HCT116 (cell line): ENCODE measurements at regions not wholly inside any gene's neighbourhood (a gene's known extent, or its start where the extent isn't known, plus 50 kb on each side); places are given as distances from the start of the nearest gene placed in this dataset.

Experiments used
- ATAC-seq: fragments of 200-7000 bp; cut with Tn5 transposase; 2 replicates; pipeline ENCODE4 v1.9.1; 2020; ENCODE audit warnings: mild to moderate bottlenecking, moderate library complexity
- BruUV-seq: library from RNA; stranded (reverse); fragments of 400-500 nt; replicated peaks from 2 replicates; lab custom pipeline; 2021; lab: Mats Ljungman, UMichigan
- CTCF ChIA-PET: fragments of 300-600 bp; sonication (Branson Sonifier 250); formaldehyde crosslinking; loops from one replicate; lab custom pipeline; 2021; ENCODE audit warnings: antibody characterized with exemption; lab: Charles Lee
- POLR2A ChIA-PET: fragments of 300-600, 350-600 bp; sonication (Branson Sonifier 250); formaldehyde crosslinking; loops from one replicate; lab custom pipeline; 2021; ENCODE audit warnings: antibody characterized with exemption; lab: Charles Lee
- RAD21 ChIA-PET, 2 experiments: fragments of 300-600 bp; sonication (Branson Sonifier 250); formaldehyde crosslinking; loops; one replicate each; lab custom pipeline; 2023; ENCODE audit warnings: low total read pairs in 2 of 2; ENCODE audit not compliant: uncharacterized antibody in 2 of 2, unreplicated experiment in 2 of 2, low non-redundant PET in 1 of 2; lab: Charles Lee
- DNase-seq: peaks from one replicate; pipeline ENCODE4 v3.0.0-alpha.2; 2010; ENCODE audit warnings: low read depth, low spot score
- H2AFZ ChIP-seq: fragments of 200-600 bp; shearing (Covaris generic), sonication (generic); 2 replicates; pipeline ENCODE4 v1.6.1; 2017; ENCODE audit warnings: low read depth, mixed run types, mixed read lengths, antibody characterized with exemption, low read length; ENCODE audit not compliant: poor library complexity, severe bottlenecking
- H3K27ac ChIP-seq: 2 replicates; pipeline ENCODE4 v1.5.1; 2012; ENCODE audit warnings: low read depth, low read length
- H3K27me3 ChIP-seq: fragments of 200-600 bp; sonication (generic); 2 replicates; pipeline ENCODE4 v1.6.1; 2016; ENCODE audit warnings: mixed run types, low read length, mixed read lengths; ENCODE audit not compliant: insufficient read depth
- H3K36me3 ChIP-seq, 2 experiments: fragments of 200-500 bp in 1 of 2; fragments of 200-600 bp in 1 of 2; sonication (Bioruptor generic) in 1 of 2; sonication (generic) in 1 of 2; 2 replicates each; pipeline versions ENCODE4 v1.5.1 to v1.6.1; 2014 to 2016; ENCODE audit warnings: low read length in 2 of 2, inconsistent platforms in 1 of 2, mixed read lengths in 1 of 2, mixed run types in 1 of 2; ENCODE audit not compliant: insufficient read depth in 2 of 2, control insufficient read depth in 1 of 2
- H3K4me1 ChIP-seq, 2 experiments: fragments of 200-600 bp in 1 of 2; sonication (generic) in 1 of 2; 2 replicates each; pipeline versions ENCODE4 v1.5.1 to v1.6.1; 2012 to 2017; ENCODE audit warnings: low read length in 2 of 2, inconsistent platforms in 1 of 2, mild to moderate bottlenecking in 1 of 2, mixed read lengths in 1 of 2, mixed run types in 1 of 2, moderate library complexity in 1 of 2; ENCODE audit not compliant: insufficient read depth in 2 of 2, control insufficient read depth in 1 of 2
- H3K4me2 ChIP-seq: fragments of 200-600 bp; sonication (generic); 2 replicates; pipeline ENCODE4 v1.6.1; 2017; ENCODE audit warnings: mixed run types, low read length, mixed read lengths
- H3K4me3 ChIP-seq, 2 experiments: fragments of 200-600 bp in 1 of 2; sonication (generic) in 1 of 2; replicated peaks in 1 of 2; 2 replicates each; pipeline ENCODE4 v1.5.1; 2011 to 2016; ENCODE audit warnings: low read length in 2 of 2, control low read depth in 1 of 2, low read depth in 1 of 2, mild to moderate bottlenecking in 1 of 2, mixed read lengths in 1 of 2, mixed run types in 1 of 2
- H3K79me2 ChIP-seq: fragments of 200-600 bp; sonication (generic); 2 replicates; pipeline ENCODE4 v1.6.1; 2017; ENCODE audit warnings: mild to moderate bottlenecking, mixed run types, low read length, moderate library complexity, mixed read lengths; ENCODE audit not compliant: insufficient read depth
- H3K9ac ChIP-seq: fragments of 200-600 bp; sonication (generic); 2 replicates; pipeline ENCODE4 v1.6.1; 2016; ENCODE audit warnings: low read length, mixed read lengths
- H3K9me2 ChIP-seq: fragments of 200-600 bp; sonication (generic), shearing (Covaris generic); 2 replicates; pipeline ENCODE4 v1.6.1; 2017; ENCODE audit warnings: mixed run types, mild to moderate bottlenecking, moderate library complexity; ENCODE audit not compliant: insufficient read depth
- H3K9me3 ChIP-seq, 2 experiments: fragments of 200-500 bp in 1 of 2; fragments of 200-600 bp in 1 of 2; sonication (Bioruptor generic) in 1 of 2; sonication (generic) in 1 of 2; 2 replicates each; pipeline ENCODE4 v1.6.1; 2014 to 2017; ENCODE audit warnings: low read length in 2 of 2, mixed read lengths in 2 of 2, inconsistent platforms in 1 of 2, low read depth in 1 of 2, mild to moderate bottlenecking in 1 of 2, mixed run types in 1 of 2, moderate library complexity in 1 of 2; ENCODE audit not compliant: control insufficient read depth in 1 of 2, insufficient read depth in 1 of 2
- H4K20me1 ChIP-seq: fragments of 200-600 bp; sonication (generic), shearing (Covaris generic); 2 replicates; pipeline ENCODE4 v1.6.1; 2017; ENCODE audit warnings: mixed run types, mild to moderate bottlenecking, moderate library complexity; ENCODE audit not compliant: insufficient read depth
- CBX3 ChIP-seq: IDR thresholded peaks from 2 replicates; pipeline ENCODE4 v1.6.1; 2012; ENCODE audit warnings: low read depth
- CTCF ChIP-seq, 3 experiments: fragments of 200-600 bp in 1 of 3; sonication (generic) in 1 of 3; IDR thresholded peaks in 2 of 3; conservative IDR thresholded peaks in 1 of 3; 2 replicates each; pipeline ENCODE4 v1.5.1; 2012 to 2017; ENCODE audit warnings: low read depth in 2 of 3, low read length in 2 of 3, antibody characterized with exemption in 1 of 3, borderline replicate concordance in 1 of 3, control low read depth in 1 of 3, mild to moderate bottlenecking in 1 of 3, mixed read lengths in 1 of 3, mixed run types in 1 of 3, moderate library complexity in 1 of 3; ENCODE audit not compliant: insufficient read depth in 1 of 3
- EGR1 ChIP-seq: IDR thresholded peaks from 2 replicates; pipeline ENCODE4 v1.6.1; 2012; ENCODE audit warnings: low read depth
- JUND ChIP-seq: IDR thresholded peaks from 2 replicates; pipeline ENCODE4 v1.6.1; 2012
- POLR2A ChIP-seq: IDR thresholded peaks from 2 replicates; pipeline ENCODE4 v1.7.0; 2011; ENCODE audit warnings: borderline replicate concordance; ENCODE audit not compliant: insufficient read depth, insufficient read length; ENCODE audit errors: extremely low read depth
- POLR2AphosphoS5 ChIP-seq: IDR thresholded peaks from 2 replicates; pipeline ENCODE4 v1.6.1; 2011; ENCODE audit warnings: mild to moderate bottlenecking, low read depth, low read length, moderate library complexity
- RAD21 ChIP-seq: IDR thresholded peaks from 2 replicates; pipeline ENCODE4 v1.6.1; 2012; ENCODE audit warnings: low read depth, mild to moderate bottlenecking
- REST ChIP-seq: IDR thresholded peaks from 2 replicates; pipeline ENCODE4 v1.6.1; 2012; ENCODE audit warnings: low read depth
- SP1 ChIP-seq: IDR thresholded peaks from 2 replicates; pipeline ENCODE4 v1.6.1; 2012; ENCODE audit warnings: low read depth
- SRF ChIP-seq: IDR thresholded peaks from 2 replicates; pipeline ENCODE4 v1.6.1; 2012; ENCODE audit warnings: low read depth
- TCF7L2 ChIP-seq: IDR thresholded peaks from 2 replicates; pipeline ENCODE4 v1.7.0; 2011; ENCODE audit warnings: borderline replicate concordance, inconsistent platforms; ENCODE audit not compliant: insufficient read depth, insufficient read length; ENCODE audit errors: extremely low read depth
- ZFX ChIP-seq: fragments of 450-650 bp; IDR thresholded peaks from 2 replicates; pipeline ENCODE4 v1.6.1; 2017
- intact Hi-C: fragments of 100-400 bp; cut with micrococcal nuclease; formaldehyde crosslinking; loops from 2 replicates; pipeline ENCODE4 v1.10.0; 2022
- TF ChIP-seq, protein P1 (sequence below): IDR thresholded peaks from 2 replicates; pipeline ENCODE4 v1.6.1; 2012
- TF ChIP-seq, protein P2 (sequence below): IDR thresholded peaks from 2 replicates; pipeline ENCODE4 v1.6.1; 2011; ENCODE audit warnings: mild to moderate bottlenecking, low read length, moderate library complexity; ENCODE audit not compliant: insufficient replicate concordance; ENCODE audit errors: extremely low read depth

DNA sequence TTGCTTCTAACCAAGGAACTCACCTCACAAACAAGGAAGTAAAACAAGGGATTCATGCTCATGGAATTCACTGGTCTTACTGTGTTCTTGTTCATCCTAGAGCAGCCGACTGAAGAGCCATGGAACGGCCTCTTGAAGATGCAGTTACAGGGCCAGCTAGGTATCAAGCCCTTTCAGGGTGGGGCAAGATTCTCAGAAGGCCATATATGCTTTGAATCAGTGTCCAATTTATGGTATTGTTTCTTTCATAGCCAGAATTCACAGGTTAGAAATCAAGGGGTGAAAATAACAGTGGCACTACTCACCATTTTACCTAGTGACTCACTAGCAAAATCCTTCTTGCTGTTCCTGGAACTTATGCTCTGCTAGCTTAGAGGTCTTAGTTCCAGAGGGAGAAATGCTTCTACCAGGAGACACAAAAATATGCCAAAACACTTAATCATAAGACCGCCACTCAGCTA lies 159.5 kb upstream of the CDH10 start:
- RAD21 ChIA-PET: no interaction called here
- no peaks in the 10 kb centered on the region for H3K9me2 ChIP-seq
- no peak overlapping the region for H3K27ac ChIP-seq
- H3K79me2 ChIP-seq: no peaks in the 10 kb centered on the region
- CTCF ChIA-PET: no interaction called here
- H3K4me3 ChIP-seq: no peak overlapping the region
- DNase-seq (no peak), ATAC-seq (no peak)
- no peak overlapping the region for H2AFZ ChIP-seq
- POLR2A ChIA-PET: no interaction called here
- H3K4me1 ChIP-seq: no peaks in the 10 kb centered on the region
- TF ChIP-seq POLR2A (no peak), EGR1 (no peak), SRF (no peak)
- H3K36me3 ChIP-seq: no peaks in the 10 kb centered on the region
- H4K20me1 ChIP-seq: no peaks in the 10 kb centered on the region
- H3K9ac ChIP-seq: no peak overlapping the region
- intact Hi-C loops: no loop called here
- no TSS peak for BruUV-seq
- peaks cover 14 to 15% of the 10 kb centered on the region in 2 experiments; a peak in 3 of 4 replicates for H3K9me3 ChIP-seq
- H3K4me2 ChIP-seq: no peak overlapping the region
- no peaks in the 10 kb centered on the region for H3K27me3 ChIP-seq

- Histone ChIP-seq H4K20me1 (no peaks in the 10 kb centered on the region), H2AFZ (no peak overlapping the region), H3K4me2 (no peak overlapping the region), H3K9ac (no peak overlapping the region), H3K36me3 (no peaks in the 10 kb centered on the region), H3K9me3 (peaks cover 3 to 26% of the 10 kb centered on the region in 2 experiments; a peak in 2 of 4 replicates), H3K27me3 (no peaks in the 10 kb centered on the region), H3K9me2 (no peaks in the 10 kb centered on the region), H3K27ac (no peak overlapping the region), H3K79me2 (no peaks in the 10 kb centered on the region), H3K4me3 (no peak overlapping the region), H3K4me1 (no peaks in the 10 kb centered on the region)
- ChIA-PET CTCF (no interaction called here), POLR2A (no interaction called here), RAD21 (no interaction called here)
- no TSS peak for BruUV-seq
- intact Hi-C loops: no loop called here
- ATAC-seq: no peak
- DNase-seq: no peak
- TF ChIP-seq POLR2AphosphoS5 (no peak), CTCF (IDR thresholded peaks at IDR 0.05 in 2 of 3, conservative IDR thresholded peaks at IDR 0.05 in 1 of 3; ENCODE audit: borderline replicate concordance in 1 of 3, insufficient read depth in 1 of 3, low read depth in 2 of 3, low read length in 2 of 3) (no peak), CBX3 (no peak), TCF7L2 (no peak), REST (no peak), JUND (no peak), EGR1 (no peak), ZFX (no peak), RAD21 (no peak), SP1 (no peak)
- TF ChIP-seq, protein P1, sequence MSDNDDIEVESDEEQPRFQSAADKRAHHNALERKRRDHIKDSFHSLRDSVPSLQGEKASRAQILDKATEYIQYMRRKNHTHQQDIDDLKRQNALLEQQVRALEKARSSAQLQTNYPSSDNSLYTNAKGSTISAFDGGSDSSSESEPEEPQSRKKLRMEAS: no peak
- TF ChIP-seq, protein P2, sequence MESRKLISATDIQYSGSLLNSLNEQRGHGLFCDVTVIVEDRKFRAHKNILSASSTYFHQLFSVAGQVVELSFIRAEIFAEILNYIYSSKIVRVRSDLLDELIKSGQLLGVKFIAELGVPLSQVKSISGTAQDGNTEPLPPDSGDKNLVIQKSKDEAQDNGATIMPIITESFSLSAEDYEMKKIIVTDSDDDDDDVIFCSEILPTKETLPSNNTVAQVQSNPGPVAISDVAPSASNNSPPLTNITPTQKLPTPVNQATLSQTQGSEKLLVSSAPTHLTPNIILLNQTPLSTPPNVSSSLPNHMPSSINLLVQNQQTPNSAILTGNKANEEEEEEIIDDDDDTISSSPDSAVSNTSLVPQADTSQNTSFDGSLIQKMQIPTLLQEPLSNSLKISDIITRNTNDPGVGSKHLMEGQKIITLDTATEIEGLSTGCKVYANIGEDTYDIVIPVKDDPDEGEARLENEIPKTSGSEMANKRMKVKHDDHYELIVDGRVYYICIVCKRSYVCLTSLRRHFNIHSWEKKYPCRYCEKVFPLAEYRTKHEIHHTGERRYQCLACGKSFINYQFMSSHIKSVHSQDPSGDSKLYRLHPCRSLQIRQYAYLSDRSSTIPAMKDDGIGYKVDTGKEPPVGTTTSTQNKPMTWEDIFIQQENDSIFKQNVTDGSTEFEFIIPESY: no peak
Measured at GRCh38 chr5:24791326-24791725, 146.5 kb upstream of the CDH10 start.
